Astrocyte of the spinal cord (primary cell): ENCODE measurements at regions not wholly inside any gene's neighbourhood (a gene's known extent, or its start where the extent isn't known, plus 50 kb on each side); places are given as distances from the start of the nearest gene placed in this dataset.

ENCODE experiments used
- DNase-seq: peaks from one replicate; pipeline ENCODE4 v3.0.0; 2011; ENCODE audit warnings: low read depth, low spot score
- H3K4me3 ChIP-seq: 2 replicates; pipeline ENCODE4 v1.5.1; 2011; ENCODE audit warnings: low read depth, mild to moderate bottlenecking, low read length, moderate library complexity
- CTCF ChIP-seq: IDR thresholded peaks from 2 replicates; pipeline ENCODE4 v1.5.1; 2012; ENCODE audit warnings: low read depth, mild to moderate bottlenecking, low read length, inconsistent platforms
- in situ Hi-C: cut with HindIII; loops from 2 replicates; pipeline ENCODE4 v1.10.0; 2017; ENCODE audit warnings: low sequenced_read_pairs

- H3K4me3 ChIP-seq, result no peak overlapping the region
- TF ChIP-seq CTCF, result no peak
- no peak for DNase-seq
- in situ Hi-C loops, result no loop called here
Measured at GRCh38 chr7:120097020-120097419, 176.0 kb upstream of the KCND2 start.

GRCh38 chr7:120097774-120098173, 175.2 kb upstream of the KCND2 start:
- no peak overlapping the region for H3K4me3 ChIP-seq
- no peak for TF ChIP-seq CTCF
- DNase-seq, result no peak
- in situ Hi-C loops, result no loop called here

DNA sequence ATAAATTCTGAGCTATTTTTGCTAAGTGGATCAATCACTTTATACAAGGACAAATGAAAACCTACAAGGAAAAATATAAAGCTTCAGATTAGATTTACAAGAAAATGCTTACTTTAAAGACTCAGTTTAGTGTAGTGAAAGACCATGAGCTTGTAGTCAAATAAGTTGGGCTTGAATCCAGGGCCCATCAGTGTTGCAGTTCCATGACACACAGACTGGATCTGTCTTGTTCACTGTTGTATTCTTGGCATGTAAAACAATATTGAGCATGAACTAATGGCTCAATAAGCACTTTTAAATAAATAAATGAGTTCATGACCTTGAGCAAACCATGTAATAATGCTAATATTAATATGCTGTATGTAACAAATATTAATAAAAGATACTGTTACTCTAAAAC, 164.6 kb upstream of the KCND2 start:
- in situ Hi-C loops, result no loop called here
- TF ChIP-seq CTCF, result no peak

GRCh38 chr7:120110169-120110568, 162.8 kb upstream of the KCND2 start:
- TF ChIP-seq CTCF, result no peak
- in situ Hi-C loops, result no loop called here
- H3K4me3 ChIP-seq, result no peak overlapping the region
- DNase-seq, result no peak

More for the DNA sequence above, 164.6 kb upstream of the KCND2 start:
- H3K4me3 ChIP-seq, result no peak overlapping the region
- DNase-seq, result no peak

- no peak for TF ChIP-seq CTCF
- H3K4me3 ChIP-seq, result no peak overlapping the region
- no peak for DNase-seq
- in situ Hi-C loops, result no loop called here
Measured at GRCh38 chr7:120114626-120115025, 158.3 kb upstream of the KCND2 start.

DNA sequence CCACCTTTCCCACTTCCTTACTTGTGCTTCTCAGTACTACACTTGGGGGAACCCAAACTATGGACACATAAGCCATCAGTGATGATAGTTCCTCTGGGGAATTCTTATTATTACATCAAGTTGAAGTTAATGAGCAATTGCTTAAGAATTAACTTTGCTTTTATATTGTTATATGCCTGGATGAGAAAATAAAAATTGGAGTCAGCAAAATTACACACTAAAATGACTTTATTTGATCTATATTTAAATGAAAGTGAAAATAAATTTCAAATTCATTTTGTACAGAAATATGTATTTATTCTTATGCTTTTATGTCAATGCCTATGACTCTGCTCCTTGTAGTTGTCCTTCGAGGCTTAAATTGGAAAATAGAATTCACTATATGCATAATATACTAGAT, 149.4 kb upstream of the KCND2 start:
- in situ Hi-C loops, result no loop called here
- no peak overlapping the region for H3K4me3 ChIP-seq
- TF ChIP-seq CTCF, result no peak
- DNase-seq, result no peak
